Daoy (cell line): ENCODE measurements at regions not wholly inside any gene's neighbourhood (a gene's known extent, or its start where the extent isn't known, plus 50 kb on each side); places are given as distances from the start of the nearest gene placed in this dataset.
A peak's percentile ranks its signal among the peaks of the same experiment; 100 is the strongest.
"Not testable (repeated sequence)": the region's sequence is repeated elsewhere in the genome, so short reads cannot be mapped to it uniquely, and the experiment has no call there.

Experiments
- DNase-seq: peaks from one replicate; pipeline ENCODE4 v3.0.0-alpha.2; 2015; ENCODE audit warnings: low read depth

GRCh38 chr7:67359900-67360299 is 363.3 kb downstream of the TYW1 start:
- no peak for DNase-seq

GRCh38 chr7:67361150-67361549 is 364.5 kb downstream of the TYW1 start:
- no peak for DNase-seq

GRCh38 chr7:67364441-67365017 is 367.9 kb downstream of the TYW1 start:
- no peak for DNase-seq

GRCh38 chr7:67371429-67372305 is 375.0 kb downstream of the TYW1 start:
- peak; percentile 72 for DNase-seq

- not testable (repeated sequence) for DNase-seq
Observed at GRCh38 chr7:67373389-67373788, 376.8 kb downstream of the TYW1 start.

GRCh38 chr7:67375427-67375826 is 378.8 kb downstream of the TYW1 start:
- no peak for DNase-seq

GRCh38 chr7:67377939-67378862 is 381.6 kb downstream of the TYW1 start:
- peak; percentile 40 for DNase-seq

GRCh38 chr7:67380326-67380725 is 383.7 kb downstream of the TYW1 start:
- DNase-seq = no peak

GRCh38 chr7:67380858-67381257 is 384.2 kb downstream of the TYW1 start:
- no peak for DNase-seq

GRCh38 chr7:67387851-67388250 is 391.2 kb downstream of the TYW1 start:
- DNase-seq = no peak

- DNase-seq = no peak
Observed at GRCh38 chr7:67391168-67391567, 394.5 kb downstream of the TYW1 start.

- DNase-seq = no peak
Observed at GRCh38 chr7:67392596-67393438, 396.2 kb downstream of the TYW1 start.

GRCh38 chr7:67393903-67394302 is 397.3 kb downstream of the TYW1 start:
- no peak for DNase-seq

GRCh38 chr7:67398916-67399315 is 402.3 kb downstream of the TYW1 start:
- DNase-seq = no peak

GRCh38 chr7:67401492-67401891 is 404.9 kb downstream of the TYW1 start:
- DNase-seq = no peak

- DNase-seq = no peak
Observed at GRCh38 chr7:67402280-67402679, 405.6 kb downstream of the TYW1 start.

- DNase-seq = no peak
Observed at GRCh38 chr7:67406976-67407375, 410.3 kb downstream of the TYW1 start.

GRCh38 chr7:67407392-67408071 is 410.9 kb downstream of the TYW1 start:
- DNase-seq = no peak

- DNase-seq = no peak
Observed at GRCh38 chr7:67408109-67408508, 411.5 kb downstream of the TYW1 start.

GRCh38 chr7:67413670-67414069 is 417.0 kb downstream of the TYW1 start:
- no peak for DNase-seq

- DNase-seq = no peak
Observed at GRCh38 chr7:67414858-67415257, 418.2 kb downstream of the TYW1 start.
